ENCODE measurements at regions not wholly inside any gene's neighbourhood (a gene's known extent, or its start where the extent isn't known, plus 50 kb on each side); places are given as distances from the start of the nearest gene placed in this dataset.
A peak's percentile ranks its signal among the peaks of the same experiment; 100 is the strongest.

DNA sequence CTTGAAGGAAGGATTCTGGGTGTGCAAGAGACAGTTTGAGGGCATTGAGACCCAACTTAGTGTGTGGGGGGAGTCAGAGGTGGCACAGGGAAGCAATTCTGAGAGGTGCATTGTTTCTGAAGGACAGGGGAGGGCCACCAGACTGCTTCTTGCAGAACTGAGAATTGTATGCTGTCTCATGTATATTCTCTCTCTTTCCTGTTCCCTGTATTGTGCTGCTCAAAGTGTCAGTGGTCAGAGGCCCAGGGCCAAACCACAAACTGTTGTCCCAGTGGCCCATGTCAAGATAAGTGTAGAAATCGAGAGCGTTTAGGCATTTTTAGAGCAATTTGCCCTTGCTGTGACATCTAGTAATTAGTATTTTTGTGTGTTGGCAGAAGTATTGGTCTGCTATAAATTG lies 567.1 kb downstream of the EDEM1 start (continued):
- TF ChIP-seq XRCC5 (IDR thresholded peaks at IDR 0.05; ENCODE audit: low read depth, low read length) = no peak
- TF ChIP-seq BRF1 (IDR thresholded peaks at IDR 0.05; ENCODE audit: borderline replicate concordance, extremely low read depth, insufficient read length) = no peak
- TF ChIP-seq RBM17 (IDR thresholded peaks at IDR 0.05; ENCODE audit: borderline replicate concordance, low read depth, low read length) = no peak
- no peak for TF ChIP-seq ETS1 (conservative IDR thresholded peaks at IDR 0.05; ENCODE audit: control insufficient read depth, low read depth, low read length)
- TF ChIP-seq PURB (CRISPR knock-in tag; IDR thresholded peaks at IDR 0.05; ENCODE audit: low read depth) = no peak
- no peak for TF ChIP-seq ZBTB17 (CRISPR knock-in tag; IDR thresholded peaks at IDR 0.05)
- peak; percentile 91 for TF ChIP-seq SOX6 (IDR thresholded peaks at IDR 0.05)
- TF ChIP-seq ZBTB12 (CRISPR knock-in tag; IDR thresholded peaks at IDR 0.05) = no peak
- TF ChIP-seq CREB1 (IDR thresholded peaks at IDR 0.05) = no peak
- no peak for TF ChIP-seq CREB1 (CRISPR knock-in tag; IDR thresholded peaks at IDR 0.05)
- no peak for TF ChIP-seq ZKSCAN1 (IDR thresholded peaks at IDR 0.05; ENCODE audit: low read depth, low read length)
- peak in 1 of 2 experiments; percentile 41; a peak in 1 of 4 replicates for TF ChIP-seq KDM1A (IDR thresholded peaks at IDR 0.05)
- TF ChIP-seq MAFG (tag; conservative IDR thresholded peaks at IDR 0.05) = no peak
- TF ChIP-seq, protein P1, sequence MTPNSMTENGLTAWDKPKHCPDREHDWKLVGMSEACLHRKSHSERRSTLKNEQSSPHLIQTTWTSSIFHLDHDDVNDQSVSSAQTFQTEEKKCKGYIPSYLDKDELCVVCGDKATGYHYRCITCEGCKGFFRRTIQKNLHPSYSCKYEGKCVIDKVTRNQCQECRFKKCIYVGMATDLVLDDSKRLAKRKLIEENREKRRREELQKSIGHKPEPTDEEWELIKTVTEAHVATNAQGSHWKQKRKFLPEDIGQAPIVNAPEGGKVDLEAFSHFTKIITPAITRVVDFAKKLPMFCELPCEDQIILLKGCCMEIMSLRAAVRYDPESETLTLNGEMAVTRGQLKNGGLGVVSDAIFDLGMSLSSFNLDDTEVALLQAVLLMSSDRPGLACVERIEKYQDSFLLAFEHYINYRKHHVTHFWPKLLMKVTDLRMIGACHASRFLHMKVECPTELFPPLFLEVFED (CRISPR knock-in tag; conservative IDR thresholded peaks at IDR 0.05) = no peak
- no peak for TF ChIP-seq ZBTB7A (IDR thresholded peaks at IDR 0.05; ENCODE audit: borderline replicate concordance, control insufficient read depth, low read depth, low read length)
- TF ChIP-seq ZFX (CRISPR knock-in tag; IDR thresholded peaks at IDR 0.05) = no peak
- no peak for TF ChIP-seq KLF13 (tag; IDR thresholded peaks at IDR 0.05; ENCODE audit: borderline replicate concordance, low read depth)
- no peak for TF ChIP-seq BCLAF1 (IDR thresholded peaks at IDR 0.05; ENCODE audit: borderline replicate concordance in 1 of 2, control insufficient read depth in 1 of 2, low read depth in 2 of 2, low read length in 1 of 2)
- no peak for TF ChIP-seq MECOM (CRISPR knock-in tag; IDR thresholded peaks at IDR 0.05)
- no peak for TF ChIP-seq TARDBP (IDR thresholded peaks at IDR 0.05)
- no peak for TF ChIP-seq E2F8 (IDR thresholded peaks at IDR 0.05; ENCODE audit: low read depth, partially characterized antibody)
